Subcutaneous abdominal adipose tissue (tissue), 5 donors: ENCODE measurements at regions not wholly inside any gene's neighbourhood (a gene's known extent, or its start where the extent isn't known, plus 50 kb on each side); places are given as distances from the start of the nearest gene placed in this dataset.

Source experiments
- H3K27ac ChIP-seq: one replicate; pipeline ENCODE4 v1.7.0; 2013; ENCODE audit warnings: low read depth, mild to moderate bottlenecking, inconsistent platforms, low read length, moderate library complexity
- H3K27me3 ChIP-seq, 5 donors: one replicate each; pipeline ENCODE4 v1.7.0; 2013; ENCODE audit warnings: low read length in 5 of 5, inconsistent platforms in 1 of 5; ENCODE audit not compliant: control insufficient read depth in 5 of 5, insufficient read depth in 4 of 5
- H3K36me3 ChIP-seq, 5 donors: one replicate each; pipeline ENCODE4 v1.7.0; 2013; ENCODE audit warnings: low read length in 5 of 5; ENCODE audit not compliant: control insufficient read depth in 5 of 5, insufficient read depth in 5 of 5
- H3K4me1 ChIP-seq, 5 donors: one replicate each; pipeline ENCODE4 v1.7.0; 2013; ENCODE audit warnings: low read length in 5 of 5, mild to moderate bottlenecking in 3 of 5, moderate library complexity in 1 of 5; ENCODE audit not compliant: control insufficient read depth in 5 of 5, insufficient read depth in 5 of 5
- H3K4me3 ChIP-seq, 5 donors: one replicate each; pipeline ENCODE4 v1.7.0; 2013; ENCODE audit warnings: low read length in 5 of 5, low read depth in 1 of 5
- H3K9ac ChIP-seq, 5 donors: one replicate each; pipeline ENCODE4 v1.7.0; 2013; ENCODE audit warnings: low read length in 5 of 5, mild to moderate bottlenecking in 4 of 5, moderate library complexity in 3 of 5
- H3K9me3 ChIP-seq, 5 donors: one replicate each; pipeline ENCODE4 v1.7.0; 2013; ENCODE audit warnings: low read length in 5 of 5; ENCODE audit not compliant: control insufficient read depth in 5 of 5
- donor health status: healthy.
- donor health status: healthy.
- donor health status: healthy.
- donor health status: healthy.
- donor health status: healthy.

DNA sequence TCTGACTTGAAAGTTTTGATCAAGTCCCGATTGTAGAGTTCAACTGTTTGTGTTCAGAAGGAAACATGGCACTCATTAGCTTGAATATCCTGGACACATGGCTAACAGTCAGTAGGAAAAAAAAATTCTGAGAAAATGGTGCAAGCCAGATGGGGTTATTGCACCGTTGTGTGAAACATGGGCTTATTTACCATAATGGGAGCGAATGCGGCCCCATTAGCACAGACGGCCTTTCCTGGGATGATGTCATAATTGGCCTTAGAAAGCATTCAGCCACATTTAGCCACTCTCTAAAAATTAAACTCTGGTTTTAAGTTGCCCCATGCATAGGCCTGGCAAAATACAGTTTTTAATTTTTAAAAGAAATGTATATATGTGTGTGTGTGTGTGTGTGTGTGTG, 112.1 kb downstream of the IRX2 start:
- Histone ChIP-seq H3K9me3 (peaks cover 0 to 4% (median 0%) of the 10 kb centered on the region in 5 donors), H3K4me3 (no peak overlapping the region), H3K27ac (no peak overlapping the region), H3K36me3 (no peaks in the 10 kb centered on the region), H3K27me3 (peaks cover 0 to 13% (median 8%) of the 10 kb centered on the region in 5 donors), H3K9ac (no peak overlapping the region), H3K4me1 (no peaks in the 10 kb centered on the region)

DNA sequence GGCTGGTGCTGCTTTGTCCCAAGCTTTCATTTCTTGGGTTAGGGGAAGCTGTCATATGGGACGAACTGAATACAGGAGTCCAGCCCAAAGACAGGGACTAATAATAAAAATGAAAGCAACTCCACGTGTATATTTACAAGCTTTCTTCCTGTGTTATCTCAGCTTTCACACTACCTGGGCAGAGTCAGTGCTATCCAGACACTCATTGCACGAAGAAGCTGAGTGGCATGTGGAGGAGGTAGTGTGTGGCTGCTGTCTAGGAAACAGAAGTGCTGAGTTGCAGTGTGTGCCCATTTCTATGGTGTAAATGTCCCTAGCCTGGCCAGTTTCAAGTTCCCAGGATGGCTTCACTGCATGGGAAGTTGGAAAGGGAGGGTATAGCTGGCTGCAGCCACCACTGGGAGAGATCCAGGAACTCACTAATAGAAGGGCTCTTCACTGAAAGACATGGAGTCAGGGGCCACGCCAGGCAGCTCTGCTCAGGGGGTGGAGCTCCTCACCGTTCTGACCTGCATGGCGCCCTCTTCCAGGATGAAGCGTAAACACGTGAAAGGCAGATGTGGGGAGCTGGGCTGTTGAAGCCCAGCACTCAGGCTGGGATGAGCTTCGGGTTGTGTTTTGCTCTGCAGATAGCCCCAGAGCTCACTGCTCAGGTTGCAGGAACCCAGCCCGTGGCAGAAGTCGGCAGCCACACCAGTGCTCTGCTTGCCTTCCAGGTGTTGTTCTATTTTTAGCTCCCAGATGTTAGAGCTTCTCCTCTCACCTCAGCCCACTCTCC, 116.9 kb downstream of the IRX2 start:
- H3K9ac ChIP-seq: no peak overlapping the region
- H3K36me3 ChIP-seq: no peaks in the 10 kb centered on the region
- H3K27me3 ChIP-seq: peaks cover 0 to 9% (median 2%) of the 10 kb centered on the region in 5 donors
- peaks cover 0 to 5% (median 0%) of the 10 kb centered on the region in 5 donors for H3K9me3 ChIP-seq
- H3K4me1 ChIP-seq: no peaks in the 10 kb centered on the region
- no peak overlapping the region for H3K27ac ChIP-seq
- no peak overlapping the region for H3K4me3 ChIP-seq

DNA sequence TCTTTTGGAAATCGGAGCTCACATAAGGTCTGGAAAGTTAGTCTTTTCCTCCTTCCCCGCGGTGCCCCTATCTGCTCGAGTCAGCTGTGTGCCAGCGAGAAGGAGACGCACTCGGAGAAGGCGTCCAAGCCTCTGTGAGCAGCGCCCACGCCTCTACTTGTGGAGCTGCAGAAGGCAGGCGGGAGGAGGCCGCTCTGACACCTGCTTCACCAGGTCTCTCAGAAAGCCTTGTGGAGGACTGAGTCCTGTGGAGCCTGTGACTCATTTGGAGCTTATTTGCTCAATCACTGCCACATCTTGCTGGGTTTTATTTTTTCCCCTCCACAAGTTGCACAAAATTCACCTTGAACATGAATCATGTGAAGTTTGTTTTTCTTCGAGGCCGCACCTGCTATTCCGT, 117.5 kb downstream of the IRX2 start:
- Histone ChIP-seq H3K4me1 (no peaks in the 10 kb centered on the region), H3K9ac (no peak overlapping the region), H3K4me3 (no peak overlapping the region), H3K9me3 (peaks cover 0 to 5% (median 0%) of the 10 kb centered on the region in 5 donors), H3K27me3 (peaks cover 0 to 9% (median 2%) of the 10 kb centered on the region in 5 donors), H3K36me3 (no peaks in the 10 kb centered on the region), H3K27ac (no peak overlapping the region)

DNA sequence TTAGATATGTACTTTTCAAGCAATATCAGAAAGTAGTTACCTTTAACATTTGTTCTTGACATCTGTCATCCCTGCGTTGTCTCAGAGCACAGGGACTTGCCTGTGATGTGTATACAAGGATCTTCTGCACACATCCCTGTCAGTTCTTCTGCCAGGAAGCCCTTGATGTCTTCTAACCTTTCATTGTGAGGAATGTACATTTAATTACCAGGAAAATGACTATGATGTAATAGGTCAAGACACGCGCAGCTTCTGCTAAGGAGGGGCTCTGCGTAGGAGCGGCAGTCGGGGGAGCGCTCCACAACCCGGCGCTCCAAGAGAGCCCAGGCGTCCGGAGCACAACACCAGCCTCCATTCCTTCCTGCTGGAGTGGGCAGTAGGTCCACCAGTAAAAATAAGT, 119.7 kb downstream of the IRX2 start:
- Histone ChIP-seq H3K4me1 (no peaks in the 10 kb centered on the region), H3K4me3 (no peak overlapping the region), H3K36me3 (no peaks in the 10 kb centered on the region), H3K27ac (no peak overlapping the region), H3K9ac (no peak overlapping the region), H3K9me3 (peaks cover 0 to 5% (median 0%) of the 10 kb centered on the region in 5 donors), H3K27me3 (peaks cover under 1 to 10% (median 7%) of the 10 kb centered on the region in 5 donors)

DNA sequence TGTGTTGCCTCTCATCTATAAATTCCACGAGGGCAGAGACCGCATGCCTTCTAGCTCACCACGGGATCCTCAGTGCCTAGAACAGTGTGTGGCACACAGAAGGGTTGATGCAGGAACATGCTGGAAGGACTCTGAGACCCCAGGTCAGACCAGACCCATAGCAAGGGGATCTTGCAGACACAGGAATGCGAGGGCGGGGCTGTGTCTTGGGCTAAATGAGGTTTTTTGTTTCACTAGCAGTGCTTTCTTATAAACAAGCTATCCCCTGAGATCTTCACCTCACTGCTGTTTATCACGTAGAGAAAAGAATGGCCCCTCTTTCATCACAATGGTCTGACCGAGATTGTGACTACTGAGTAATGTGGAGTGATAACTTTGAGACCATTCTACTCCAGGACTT, 122.4 kb downstream of the IRX2 start:
- Histone ChIP-seq H3K4me3 (no peak overlapping the region), H3K4me1 (no peaks in the 10 kb centered on the region), H3K36me3 (no peaks in the 10 kb centered on the region), H3K9ac (no peak overlapping the region), H3K27ac (no peak overlapping the region), H3K9me3 (no peaks in the 10 kb centered on the region), H3K27me3 (peaks cover 0 to 7% (median 5%) of the 10 kb centered on the region in 5 donors)

DNA sequence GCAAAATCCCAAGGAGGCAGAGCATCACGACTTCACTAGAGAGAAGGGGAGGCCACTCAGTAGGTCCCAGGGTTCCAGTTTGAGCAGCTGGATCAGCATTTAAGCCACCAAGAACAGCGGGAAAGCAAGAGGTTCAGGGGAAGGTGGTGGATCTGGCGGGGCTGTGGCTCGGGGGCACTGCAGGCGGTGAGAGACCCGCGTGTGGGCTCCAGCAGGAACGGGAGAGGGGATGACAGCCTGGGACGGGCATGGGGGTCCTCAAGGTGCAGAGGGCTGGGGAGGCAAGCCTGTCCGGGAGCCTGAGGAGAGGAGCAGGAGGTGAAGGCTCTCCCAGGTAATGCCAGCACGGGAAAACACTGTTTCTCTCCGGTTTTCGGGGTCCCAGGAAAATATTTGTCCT, 123.6 kb downstream of the IRX2 start:
- H3K27ac ChIP-seq: no peak overlapping the region
- no peaks in the 10 kb centered on the region for H3K9me3 ChIP-seq
- no peaks in the 10 kb centered on the region for H3K36me3 ChIP-seq
- no peak overlapping the region for H3K4me3 ChIP-seq
- peaks cover 0 to 7% (median 5%) of the 10 kb centered on the region in 5 donors for H3K27me3 ChIP-seq
- no peaks in the 10 kb centered on the region for H3K4me1 ChIP-seq
- no peak overlapping the region for H3K9ac ChIP-seq

DNA sequence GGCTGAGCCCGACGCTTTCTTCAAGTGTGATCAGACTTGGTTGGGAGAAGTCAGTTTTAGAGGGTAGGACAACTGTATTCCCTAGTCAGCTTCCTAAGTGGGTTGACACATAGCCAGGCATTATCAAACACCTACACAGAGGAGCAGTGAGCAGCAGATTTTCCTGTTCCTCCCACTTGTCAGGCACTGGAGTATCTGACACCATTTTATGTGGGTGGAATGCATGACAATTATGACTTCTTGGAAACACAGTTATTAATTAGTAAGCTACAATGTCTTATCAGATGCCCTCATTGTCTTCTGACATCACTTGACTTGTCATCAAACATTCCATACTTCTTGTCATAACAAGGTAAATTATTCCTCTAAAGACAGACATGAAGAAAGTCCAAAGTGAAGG, 124.9 kb downstream of the IRX2 start:
- peaks cover 0 to 7% (median 5%) of the 10 kb centered on the region in 5 donors for H3K27me3 ChIP-seq

DNA sequence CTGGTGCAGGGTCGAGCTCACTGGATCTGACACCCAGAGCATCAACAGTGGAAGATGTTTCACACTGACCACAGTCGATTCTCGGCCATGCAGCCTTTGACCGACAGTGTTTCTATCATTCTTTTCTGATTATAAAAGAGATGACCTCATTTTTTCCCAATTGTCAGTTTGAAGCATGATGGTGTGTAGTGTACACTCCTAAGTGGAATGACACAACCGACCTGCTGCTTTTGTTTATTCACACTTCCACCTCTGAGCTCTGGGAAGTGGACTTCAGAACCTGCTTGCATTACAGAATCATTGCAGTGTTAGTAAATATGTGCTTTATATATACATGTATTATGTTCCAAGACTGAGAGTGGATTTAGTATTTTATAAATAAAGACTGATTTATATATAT, 128.6 kb downstream of the IRX2 start:
- H3K4me3 ChIP-seq: no peak overlapping the region
- H3K27ac ChIP-seq: no peak overlapping the region
- H3K9me3 ChIP-seq: no peaks in the 10 kb centered on the region
- H3K4me1 ChIP-seq: no peaks in the 10 kb centered on the region
- H3K27me3 ChIP-seq: peaks cover 0 to 6% (median 3%) of the 10 kb centered on the region in 5 donors
- no peaks in the 10 kb centered on the region for H3K36me3 ChIP-seq
- no peak overlapping the region for H3K9ac ChIP-seq

More for the DNA sequence above, 124.9 kb downstream of the IRX2 start:
- no peaks in the 10 kb centered on the region for H3K36me3 ChIP-seq
- H3K9me3 ChIP-seq: no peaks in the 10 kb centered on the region
- H3K27ac ChIP-seq: no peak overlapping the region
- H3K4me1 ChIP-seq: no peaks in the 10 kb centered on the region
- no peak overlapping the region for H3K4me3 ChIP-seq
- H3K9ac ChIP-seq: no peak overlapping the region

DNA sequence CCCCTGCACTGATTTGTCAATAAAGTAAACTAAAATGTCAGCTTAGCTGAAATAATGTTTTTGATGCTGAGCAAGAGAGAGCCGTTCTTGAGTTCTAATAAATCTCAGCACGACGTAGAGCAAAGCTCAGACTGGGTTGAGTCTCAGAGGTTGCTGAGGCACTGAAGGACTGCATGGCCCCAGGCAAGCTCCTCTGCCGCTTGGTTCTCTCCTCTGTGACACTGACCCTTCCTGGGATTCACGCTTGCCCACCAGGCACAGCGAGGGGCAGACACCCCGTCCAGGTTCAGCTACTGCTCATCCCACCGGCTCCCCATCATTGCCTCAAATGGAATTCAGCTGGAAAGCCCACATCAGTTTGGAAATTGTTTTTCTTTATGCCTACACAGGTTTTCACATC, 129.8 kb downstream of the IRX2 start:
- H3K9ac ChIP-seq: no peak overlapping the region
- H3K27me3 ChIP-seq: peaks cover 0 to 6% (median 3%) of the 10 kb centered on the region in 5 donors
- no peak overlapping the region for H3K4me3 ChIP-seq
- no peak overlapping the region for H3K27ac ChIP-seq
- no peaks in the 10 kb centered on the region for H3K9me3 ChIP-seq
- H3K4me1 ChIP-seq: no peaks in the 10 kb centered on the region
- no peaks in the 10 kb centered on the region for H3K36me3 ChIP-seq

DNA sequence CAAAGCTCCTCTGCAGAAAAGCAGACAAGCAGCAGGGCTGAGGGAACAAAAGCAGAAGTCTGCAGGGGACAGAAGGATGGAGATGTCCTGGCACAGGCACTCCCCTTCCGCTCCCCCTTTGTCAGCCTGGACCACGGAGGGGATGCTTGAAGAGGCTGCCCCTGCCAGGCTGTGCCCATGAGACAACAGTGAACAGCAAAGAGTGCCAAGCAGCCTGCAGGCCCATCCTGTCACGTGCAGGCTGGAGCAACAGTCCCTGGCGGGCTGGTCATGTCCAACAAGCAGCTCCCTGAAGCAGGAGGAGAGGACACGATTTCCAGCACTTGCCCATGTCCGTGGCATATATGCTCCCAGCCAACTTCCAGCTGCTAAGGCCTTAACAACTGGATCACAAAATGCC, 132.3 kb downstream of the IRX2 start:
- Histone ChIP-seq H3K9ac (no peak overlapping the region), H3K27me3 (peaks cover 0 to 4% (median 3%) of the 10 kb centered on the region in 5 donors), H3K4me3 (no peak overlapping the region), H3K36me3 (no peaks in the 10 kb centered on the region), H3K27ac (no peak overlapping the region), H3K9me3 (peaks cover 0 to 7% (median 0%) of the 10 kb centered on the region in 5 donors), H3K4me1 (no peaks in the 10 kb centered on the region)
